DMS153 treated with DMSO at 0.1 percent for 48 hours (cell line): ENCODE measurements at regions not wholly inside any gene's neighbourhood (a gene's known extent, or its start where the extent isn't known, plus 50 kb on each side); places are given as distances from the start of the nearest gene placed in this dataset.

ENCODE experiments used
- DNase-seq: peaks from one replicate; lab custom pipeline; 2025; ENCODE audit not compliant: unreplicated experiment; lab: John Stamatoyannopoulos, UW

DNA sequence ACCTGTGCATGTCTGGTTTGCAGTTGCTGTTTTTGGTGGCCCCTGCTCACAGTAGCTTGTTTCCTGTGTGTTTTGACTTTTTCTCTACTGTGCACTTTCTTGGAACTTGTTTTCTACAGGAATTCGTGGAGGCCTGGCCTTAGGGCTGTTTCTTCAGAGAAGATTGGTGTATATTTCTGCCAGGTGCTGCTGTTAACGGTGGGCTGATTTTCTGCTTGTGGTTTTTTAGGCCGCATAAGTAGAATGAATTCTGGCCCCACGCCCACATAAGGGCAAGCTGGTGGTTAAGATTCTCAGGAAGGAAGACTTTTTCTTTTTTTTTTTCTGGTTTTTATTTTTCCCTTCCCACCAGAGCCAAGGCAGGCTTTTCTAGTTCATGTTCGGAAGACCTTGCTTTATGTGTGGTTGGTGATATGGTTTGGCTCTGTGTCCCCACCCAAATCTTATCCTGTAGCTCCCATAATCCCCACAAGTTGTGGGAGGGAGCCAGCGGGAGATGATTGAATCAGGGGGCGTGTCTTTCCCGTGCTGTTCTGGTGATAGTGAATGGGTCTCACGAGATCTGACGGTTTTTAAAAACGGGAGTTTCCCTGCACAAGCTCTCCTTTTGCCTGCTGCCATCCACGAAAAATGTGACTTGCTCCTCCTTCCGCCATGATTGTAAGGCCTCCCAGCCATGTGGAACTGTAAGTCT, 71.5 kb upstream of the DISP3 start:
- DNase-seq: no peak

DNA sequence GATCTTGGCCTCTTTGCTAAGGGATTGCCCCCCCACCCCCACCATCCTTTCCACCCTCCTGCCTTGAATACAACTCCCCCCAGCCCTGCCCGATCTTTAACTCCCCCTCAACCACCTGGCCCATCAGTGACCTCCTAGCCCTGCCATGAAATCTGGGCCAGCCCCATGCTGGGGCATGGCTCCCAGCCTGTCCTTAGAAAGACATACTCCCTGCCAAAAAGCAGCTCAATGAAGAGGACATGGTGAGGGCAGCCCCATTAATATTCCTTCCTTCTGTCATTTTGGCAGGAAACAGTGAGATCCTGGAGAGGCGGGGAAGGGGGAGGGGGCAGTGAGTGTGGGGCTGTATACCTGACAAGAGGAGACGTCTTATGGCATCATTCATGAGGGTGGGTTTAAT, 66.8 kb upstream of the DISP3 start:
- no peak for DNase-seq

- DNase-seq: no peak
Observed at GRCh38 chr1:11413986-11414391, 65.0 kb upstream of the DISP3 start.

DNA sequence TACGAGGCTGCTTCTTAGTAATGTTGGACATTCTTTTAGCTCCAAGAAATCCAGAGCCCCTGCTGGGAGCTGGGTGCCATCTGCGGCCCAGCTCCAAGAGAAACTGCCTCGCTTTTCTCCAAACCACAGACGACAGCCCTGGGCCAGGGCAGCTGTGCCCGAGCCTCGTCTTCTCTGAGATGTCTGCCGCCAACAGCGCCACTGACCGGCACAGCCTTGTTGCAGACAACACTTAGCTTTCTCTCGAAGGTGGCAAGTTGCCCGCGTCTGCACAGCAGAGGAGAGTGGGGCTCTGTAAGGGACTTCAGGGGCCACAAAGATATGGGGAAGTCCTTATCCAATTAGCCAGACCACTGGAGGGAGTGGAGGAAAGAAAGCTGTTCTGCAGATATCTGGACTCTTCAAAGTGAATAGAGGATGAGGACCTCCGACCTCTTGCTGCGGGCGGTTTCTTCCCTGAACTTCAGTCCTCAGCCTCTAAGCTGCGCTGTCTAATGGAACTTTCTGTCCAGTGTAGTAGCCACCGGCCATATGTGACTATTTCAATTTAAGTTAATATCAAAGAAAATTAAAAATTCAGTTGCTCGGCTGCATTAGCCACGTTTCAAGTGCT, 63.9 kb upstream of the DISP3 start:
- DNase-seq: no peak

GRCh38 chr1:11417162-11417561, 61.8 kb upstream of the DISP3 start:
- no peak for DNase-seq

- DNase-seq: no peak
Observed at GRCh38 chr1:11418056-11418455, 60.9 kb upstream of the DISP3 start.

DNA sequence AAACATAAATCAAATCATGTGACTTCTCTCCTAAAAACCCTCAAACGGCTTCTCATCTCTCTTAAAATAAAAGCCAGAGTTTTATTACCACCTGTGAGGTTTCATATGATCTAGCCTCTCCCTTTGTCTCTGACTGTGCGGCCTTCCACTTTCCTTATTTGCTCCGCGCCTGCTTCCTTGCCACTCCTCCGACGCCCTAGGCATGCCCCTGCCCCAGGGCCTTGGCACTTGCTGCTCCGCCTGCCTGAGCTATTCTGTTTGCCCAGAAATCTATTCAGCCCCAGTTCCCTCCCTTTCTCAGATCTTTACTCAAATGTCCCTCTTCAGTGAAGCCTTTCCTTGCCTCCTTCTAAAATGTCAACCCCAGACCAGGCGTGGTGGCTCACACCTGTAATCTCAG, 57.5 kb upstream of the DISP3 start:
- no peak for DNase-seq

- DNase-seq: no peak
Observed at GRCh38 chr1:11422686-11423085, 56.3 kb upstream of the DISP3 start.

DNA sequence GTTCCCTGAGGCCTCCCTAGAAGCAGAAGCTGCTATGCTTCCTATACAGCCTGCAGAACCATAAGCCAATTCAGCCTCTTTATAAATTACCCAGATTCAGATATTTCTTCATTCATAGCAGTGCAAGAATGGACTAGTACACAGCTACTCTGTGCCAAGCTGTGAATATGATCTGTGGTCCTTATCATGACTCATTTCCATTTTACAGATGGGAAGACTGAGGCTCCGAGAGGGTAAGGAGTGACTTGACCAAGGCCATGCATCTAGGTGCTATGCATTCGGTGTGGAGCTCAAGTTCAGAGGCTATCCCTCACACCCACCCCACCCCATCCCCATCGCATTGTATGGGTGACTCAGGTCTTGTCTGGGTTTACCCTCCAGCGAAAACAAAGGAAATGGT, 52.3 kb upstream of the DISP3 start:
- no peak for DNase-seq

- no peak for DNase-seq
Observed at GRCh38 chr1:11428789-11429188, 50.2 kb upstream of the DISP3 start.
